ENCODE measurements at regions not wholly inside any gene's neighbourhood (a gene's known extent, or its start where the extent isn't known, plus 50 kb on each side); places are given as distances from the start of the nearest gene placed in this dataset.
"Not testable (repeated sequence)": the region's sequence is repeated elsewhere in the genome, so short reads cannot be mapped to it uniquely, and the experiment has no call there.

DNA sequence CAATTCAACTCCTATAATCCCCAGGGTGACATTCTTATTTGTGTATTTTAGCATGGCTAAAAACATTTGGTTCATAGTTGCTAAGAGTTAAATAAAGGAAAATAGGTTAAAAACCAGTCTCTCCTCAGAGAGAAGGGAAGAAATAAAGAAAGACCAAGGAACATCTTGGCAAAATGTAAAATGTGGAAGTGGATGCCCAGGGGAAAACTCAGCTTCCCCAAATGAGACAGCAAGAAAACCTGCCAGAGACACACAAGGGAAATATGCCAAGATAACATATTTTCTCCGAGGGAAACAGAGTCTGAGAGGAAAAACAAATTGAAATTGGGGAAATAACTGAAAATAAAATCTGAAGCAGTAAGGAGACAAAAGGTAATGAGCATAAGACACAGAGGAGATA is 1569.3 kb downstream of the PCDH18 start:
- DNase-seq (ENCODE audit: low read depth), result no peak

DNA sequence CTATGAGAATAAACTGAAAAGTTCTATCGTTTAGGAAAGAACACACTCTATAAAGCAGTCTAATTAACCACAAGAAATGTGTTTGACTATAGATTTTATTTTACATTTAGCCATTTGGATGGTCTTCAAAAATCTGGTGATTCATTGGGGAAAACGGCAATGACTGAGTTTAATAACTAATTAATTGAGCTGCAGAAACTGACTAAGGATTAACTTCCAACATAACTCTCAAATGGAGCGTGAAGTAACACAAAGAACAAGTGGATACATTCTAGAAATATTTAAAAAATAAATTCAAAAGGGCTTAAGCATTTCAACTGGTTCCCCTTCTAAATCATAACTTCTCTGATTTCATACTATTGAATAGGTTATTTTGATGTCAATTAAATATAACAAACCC is 1582.4 kb downstream of the PCDH18 start:
- no peak for DNase-seq (ENCODE audit: low read depth)

DNA sequence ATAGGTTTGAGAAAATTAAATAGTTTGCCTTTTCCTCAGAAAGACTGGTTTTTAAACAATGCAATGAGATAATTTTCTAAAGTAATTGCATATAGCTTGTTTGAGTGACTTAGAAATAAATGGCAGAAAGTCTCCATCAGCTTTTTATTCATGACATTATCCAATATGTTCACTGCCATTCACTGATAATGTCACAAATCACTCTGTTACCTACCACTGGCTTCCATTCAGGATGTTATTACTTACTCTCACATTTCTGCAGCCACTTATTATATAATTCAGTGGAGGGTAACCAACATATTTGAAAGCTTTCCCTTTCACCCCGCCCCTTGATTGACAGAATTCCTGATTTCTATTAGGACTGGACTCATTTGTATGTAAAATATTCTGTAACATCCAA is 1583.5 kb downstream of the PCDH18 start:
- DNase-seq (ENCODE audit: low read depth), result no peak

DNA sequence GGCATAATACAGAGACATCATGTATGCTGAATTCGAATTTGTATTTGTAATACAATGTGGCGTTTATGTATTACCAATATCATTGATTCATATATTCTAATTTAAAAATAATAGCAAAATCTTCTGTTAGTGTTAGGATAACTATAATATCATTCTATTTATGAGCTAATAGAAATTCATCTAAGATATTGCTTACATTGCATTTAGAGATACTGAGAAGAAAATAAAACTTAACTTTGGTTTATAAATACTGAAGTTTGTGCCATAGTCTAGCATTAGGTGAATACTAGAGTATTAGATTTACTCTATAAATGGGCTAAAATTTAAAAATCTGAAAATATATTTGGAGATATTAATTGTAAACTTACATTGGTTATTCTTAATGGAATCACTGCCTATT is 1590.6 kb downstream of the PCDH18 start:
- DNase-seq (ENCODE audit: low read depth), result no peak

DNA sequence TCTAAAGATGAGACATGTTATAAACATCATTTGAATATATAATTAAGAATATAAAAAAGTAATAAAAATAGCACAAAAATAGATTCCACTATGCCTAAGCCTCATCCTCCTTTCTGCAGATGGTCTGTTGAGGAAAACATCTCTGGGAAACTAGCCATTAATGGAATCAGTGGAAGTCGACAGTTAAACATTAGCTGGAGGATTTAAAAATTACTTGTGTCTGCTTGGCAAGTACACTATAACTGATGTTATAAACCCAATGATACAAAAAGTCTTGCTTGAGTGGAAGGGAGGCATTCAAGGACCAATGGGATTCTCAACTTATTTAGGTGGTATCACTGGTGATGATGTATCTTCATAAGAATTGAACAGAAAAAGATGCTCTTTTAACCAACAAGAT is 1598.3 kb downstream of the PCDH18 start:
- DNase-seq (ENCODE audit: low read depth), result no peak

DNA sequence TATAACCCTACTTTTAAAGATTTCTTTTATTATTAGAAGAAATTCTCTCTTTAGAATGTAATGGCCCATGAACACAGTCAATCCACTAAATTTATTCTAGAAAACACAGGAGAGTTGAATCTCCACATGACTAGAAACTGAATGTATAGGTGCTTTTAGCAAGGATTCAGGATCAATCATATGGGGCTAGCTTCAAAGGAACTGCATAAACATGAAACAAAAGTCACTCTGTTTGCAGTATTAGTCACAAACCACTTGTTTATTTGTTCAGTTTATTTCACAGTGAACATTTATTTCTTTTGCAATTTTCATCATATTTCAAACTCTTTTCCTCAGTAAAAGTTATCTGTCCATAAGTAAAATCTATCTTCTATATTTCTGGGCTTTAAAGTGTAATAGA is 1604.6 kb downstream of the PCDH18 start:
- DNase-seq (ENCODE audit: low read depth), result no peak

DNA sequence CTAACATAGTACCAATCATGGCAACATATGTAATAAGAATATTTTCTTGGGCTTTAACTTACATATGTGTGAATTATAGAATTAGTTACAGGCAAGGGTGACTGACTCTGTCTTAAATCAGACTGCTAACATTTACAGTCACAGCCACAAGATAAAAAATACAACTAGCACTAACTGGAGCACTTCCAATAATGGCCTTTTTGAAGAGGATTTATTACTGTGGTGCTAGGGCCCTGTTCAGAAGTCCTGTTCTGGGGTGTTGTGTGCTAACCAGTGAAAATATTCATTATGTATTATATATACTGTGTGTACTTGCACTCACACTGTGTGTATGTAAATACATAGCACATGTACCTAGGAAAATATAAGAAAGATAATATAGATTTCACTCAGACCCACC is 1611.2 kb downstream of the PCDH18 start:
- DNase-seq (ENCODE audit: low read depth), result no peak

DNA sequence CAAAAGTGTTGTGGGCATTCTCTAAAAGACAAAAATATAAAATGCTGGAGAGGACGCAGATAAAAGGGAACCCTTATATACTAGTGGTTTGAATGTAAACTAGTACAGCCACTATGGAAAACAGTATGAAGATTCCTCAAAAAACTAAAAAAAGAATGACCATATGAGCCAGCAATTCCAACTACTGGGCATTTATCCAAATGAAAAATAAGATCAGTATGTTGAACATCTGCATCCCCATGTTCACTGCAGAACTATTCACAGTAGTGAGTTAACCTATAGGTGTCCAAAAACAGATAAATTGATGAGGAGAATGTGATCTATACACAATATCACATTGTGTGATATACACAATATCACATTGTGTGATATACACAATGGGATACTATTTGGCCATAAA is 1615.3 kb downstream of the PCDH18 start:
- DNase-seq (ENCODE audit: low read depth), result peak; percentile 15

DNA sequence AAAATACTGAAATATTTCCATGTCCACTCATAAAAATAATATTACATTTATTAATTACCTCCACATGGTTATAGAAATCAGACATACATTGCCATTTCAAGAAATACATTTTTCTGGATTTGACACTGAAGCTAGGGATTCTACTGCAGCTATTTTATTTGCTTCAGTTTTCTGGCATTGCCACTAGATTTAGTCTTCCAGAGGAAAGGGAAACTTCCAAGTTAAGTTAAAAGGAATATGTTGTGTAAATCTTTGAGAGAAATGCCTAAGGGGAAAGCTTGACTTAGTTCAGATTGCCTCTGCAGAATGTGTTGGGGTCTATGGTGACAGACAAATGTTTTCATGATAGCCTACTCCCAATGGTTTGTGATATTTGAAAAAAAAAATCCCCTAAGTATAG is 1631.3 kb downstream of the PCDH18 start:
- DNase-seq (ENCODE audit: low read depth), result no peak

DNA sequence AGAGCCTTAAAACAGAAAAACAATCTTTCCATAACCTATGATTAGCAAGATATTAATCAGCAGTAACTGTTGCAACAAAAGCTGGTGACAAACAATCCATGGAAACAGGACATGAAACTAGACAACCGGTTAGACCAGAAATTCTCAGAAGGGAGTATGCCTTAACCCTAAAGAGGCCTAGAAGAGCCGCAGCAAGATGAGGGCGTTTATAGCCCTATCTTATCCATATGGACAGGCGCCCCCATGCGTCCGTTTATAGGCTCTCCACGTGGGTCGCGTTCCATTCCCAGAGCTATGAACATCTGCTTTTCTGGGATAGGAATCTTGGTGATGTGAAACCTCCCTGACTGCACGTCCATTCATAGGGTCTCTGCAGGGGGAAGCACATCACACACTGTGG is 1662.7 kb upstream of the PABPC4L start:
- not testable (repeated sequence) for DNase-seq (ENCODE audit: low read depth)

DNA sequence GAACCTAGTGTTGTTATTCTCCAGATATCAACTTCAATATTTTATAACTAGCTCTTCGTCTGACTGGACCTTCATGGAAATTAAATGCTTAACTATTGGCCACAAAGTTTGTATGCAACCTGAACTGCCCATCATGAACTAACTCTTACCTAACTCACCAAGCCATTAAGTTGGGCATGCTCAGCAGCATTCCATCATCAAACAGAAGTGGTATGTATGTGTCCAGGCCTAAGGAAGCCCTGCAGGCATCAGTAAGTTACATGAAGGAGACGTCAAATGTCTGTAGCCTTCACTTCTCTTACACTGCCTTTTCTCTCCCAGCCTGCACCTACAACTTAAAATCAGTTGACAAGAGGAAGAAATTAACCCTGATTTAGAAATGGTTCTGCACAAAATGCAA is 1639.2 kb upstream of the PABPC4L start:
- DNase-seq (ENCODE audit: low read depth), result no peak

DNA sequence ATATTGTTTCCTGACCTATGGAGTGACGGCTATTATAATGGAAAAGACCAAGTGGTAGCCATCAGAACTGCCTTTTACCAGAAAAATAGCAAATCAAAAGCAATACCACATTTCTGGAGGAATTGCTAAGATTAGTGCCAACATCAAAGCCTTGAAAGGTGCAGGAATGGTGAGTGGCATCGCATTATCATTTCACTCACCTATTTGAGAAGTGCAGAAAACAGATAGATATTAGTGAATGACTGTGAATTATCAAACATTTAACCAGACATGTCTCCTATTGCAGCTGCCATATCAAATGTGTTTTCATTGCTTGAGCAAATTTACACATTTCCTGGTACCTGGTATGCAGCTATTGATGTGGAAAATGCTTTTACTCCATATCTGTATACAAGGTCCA is 1638.1 kb upstream of the PABPC4L start:
- DNase-seq (ENCODE audit: low read depth), result no peak

DNA sequence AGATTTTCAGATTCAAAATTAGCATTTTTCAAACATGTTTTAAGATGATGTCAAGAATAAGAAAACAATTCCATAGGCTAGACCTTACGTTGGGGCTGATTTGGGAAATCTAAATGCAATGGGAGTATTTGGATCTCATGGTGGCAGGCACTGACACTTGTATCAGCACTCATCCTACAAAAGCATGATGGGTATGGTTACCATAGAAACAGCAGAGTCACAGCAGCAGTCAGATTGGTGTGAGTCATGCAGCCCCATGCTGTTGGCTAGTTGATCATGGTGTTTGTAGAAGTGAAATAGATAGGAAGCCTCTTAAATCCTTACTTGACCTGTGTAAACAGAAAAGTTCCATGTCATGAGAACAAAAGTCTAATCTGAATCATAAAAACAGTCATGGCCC is 1637.3 kb upstream of the PABPC4L start:
- peak; percentile 90 for DNase-seq (ENCODE audit: low read depth)

DNA sequence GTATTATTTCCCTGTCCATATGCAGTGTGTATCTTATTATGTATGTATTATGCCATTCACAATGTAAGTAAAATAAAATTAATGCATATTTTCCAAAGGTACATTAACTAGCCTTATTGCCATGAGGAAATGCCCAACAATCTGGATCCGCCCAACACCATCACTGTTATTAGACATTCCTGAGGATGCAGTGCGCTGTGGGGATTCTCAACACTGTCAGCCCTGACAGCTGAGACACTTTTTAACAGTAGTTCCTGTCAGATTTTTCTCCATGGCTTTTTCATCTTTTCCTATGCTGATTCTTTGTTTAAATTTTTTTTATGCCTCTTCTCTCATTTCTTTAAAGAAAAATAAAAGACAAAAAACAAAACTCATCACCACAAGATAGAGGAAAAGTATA is 1632.9 kb upstream of the PABPC4L start:
- no peak for DNase-seq (ENCODE audit: low read depth)

DNA sequence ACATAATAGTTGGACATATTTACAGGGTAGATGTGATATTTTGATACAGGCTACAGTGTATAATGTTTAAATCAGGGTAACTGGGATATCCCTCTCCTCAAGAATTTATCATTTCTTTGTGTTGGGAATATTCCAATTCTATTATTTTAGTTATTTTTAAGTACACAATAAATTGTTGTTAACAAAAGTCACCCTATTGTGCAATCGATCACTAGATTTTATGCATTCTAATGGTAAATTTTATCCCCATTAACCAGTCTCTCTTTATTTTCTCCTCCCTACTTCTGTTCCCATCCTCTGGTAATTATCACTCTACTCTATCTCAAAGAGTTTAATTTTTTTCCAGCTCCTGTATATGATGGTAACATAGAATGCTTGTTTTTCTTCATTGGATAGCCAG is 1631.9 kb upstream of the PABPC4L start:
- no peak for DNase-seq (ENCODE audit: low read depth)

DNA sequence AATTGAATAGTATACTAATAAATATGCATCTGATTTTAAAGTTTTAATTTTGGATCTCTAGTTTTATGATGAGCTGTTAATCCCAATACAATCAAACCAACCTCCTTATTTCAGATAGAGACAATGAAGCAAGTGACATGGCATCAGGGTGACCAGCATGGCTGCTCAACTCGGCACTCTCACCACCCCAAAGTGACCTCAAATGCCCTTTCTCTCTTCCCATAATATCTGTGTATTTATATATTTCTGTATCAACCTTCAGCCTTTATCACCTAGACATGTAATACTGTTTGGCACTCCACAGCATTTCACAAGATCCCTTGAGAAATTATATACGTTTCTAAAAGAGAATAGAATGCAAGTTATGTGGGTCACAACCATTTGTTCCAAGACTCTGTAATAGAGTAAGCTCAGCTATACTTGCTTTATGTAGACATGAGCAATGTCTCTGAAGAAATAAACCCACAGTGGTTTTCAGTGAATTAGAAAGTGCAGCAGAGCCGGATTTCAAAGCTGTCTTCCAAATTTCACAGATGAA is 1623.2 kb upstream of the PABPC4L start:
- no peak for DNase-seq (ENCODE audit: low read depth)

DNA sequence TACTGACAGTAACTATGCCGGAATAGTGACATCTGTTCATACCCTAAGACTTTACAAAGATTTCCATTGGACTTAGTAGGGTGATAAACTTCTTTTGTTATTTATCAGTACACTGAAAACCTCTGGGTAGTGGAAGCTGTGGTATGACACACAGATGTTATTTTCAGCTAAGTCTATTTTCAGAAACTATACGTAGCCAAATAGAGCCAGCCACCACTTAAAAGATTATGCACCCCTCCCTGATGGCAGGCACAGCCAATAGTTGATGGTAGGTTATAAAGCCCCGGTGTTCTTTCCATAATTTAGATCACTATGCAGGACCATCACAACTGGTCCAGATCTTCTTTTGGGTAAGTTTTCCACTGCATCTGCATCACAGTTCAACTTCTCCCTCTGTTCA is 1603.2 kb upstream of the PABPC4L start:
- DNase-seq (ENCODE audit: low read depth), result no peak

DNA sequence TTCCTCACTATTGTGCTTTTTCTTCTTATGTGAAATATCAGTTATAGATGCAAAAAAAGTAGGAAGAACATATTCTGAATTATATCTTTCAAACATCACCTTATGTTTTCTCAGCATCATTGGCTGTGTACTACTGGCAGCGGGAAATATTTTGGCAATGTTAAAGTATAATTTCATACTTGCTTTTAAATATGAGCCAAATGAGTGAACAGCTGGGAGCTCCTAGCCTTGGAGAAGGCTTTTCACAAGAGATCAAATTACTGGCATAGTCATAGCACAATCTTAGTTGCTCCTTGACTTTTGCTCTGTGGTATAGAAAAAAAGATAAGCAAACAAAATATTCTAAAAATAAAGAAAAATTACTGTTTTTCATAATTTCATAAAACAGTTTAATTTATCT is 1575.8 kb upstream of the PABPC4L start:
- no peak for DNase-seq (ENCODE audit: low read depth)

DNA sequence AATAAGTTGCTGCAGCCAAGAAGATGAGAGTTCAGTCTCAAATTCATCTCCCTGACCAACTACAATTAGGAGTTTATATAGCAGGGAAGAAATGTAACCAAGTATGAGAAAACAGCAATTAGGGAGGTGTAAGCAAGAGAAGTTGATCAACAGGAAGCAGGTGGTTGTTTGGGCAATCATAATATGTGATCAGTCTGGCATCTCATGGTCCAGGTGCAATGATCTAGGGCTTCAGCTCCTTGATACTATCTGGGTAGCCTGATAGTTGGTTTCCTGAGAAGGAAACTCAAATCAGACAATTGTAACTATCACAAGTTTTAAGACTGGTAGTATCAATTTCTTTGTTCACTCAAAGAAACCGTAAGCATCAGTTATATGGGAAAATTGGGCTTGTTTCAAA is 1574.3 kb upstream of the PABPC4L start:
- no peak for DNase-seq (ENCODE audit: low read depth)

DNA sequence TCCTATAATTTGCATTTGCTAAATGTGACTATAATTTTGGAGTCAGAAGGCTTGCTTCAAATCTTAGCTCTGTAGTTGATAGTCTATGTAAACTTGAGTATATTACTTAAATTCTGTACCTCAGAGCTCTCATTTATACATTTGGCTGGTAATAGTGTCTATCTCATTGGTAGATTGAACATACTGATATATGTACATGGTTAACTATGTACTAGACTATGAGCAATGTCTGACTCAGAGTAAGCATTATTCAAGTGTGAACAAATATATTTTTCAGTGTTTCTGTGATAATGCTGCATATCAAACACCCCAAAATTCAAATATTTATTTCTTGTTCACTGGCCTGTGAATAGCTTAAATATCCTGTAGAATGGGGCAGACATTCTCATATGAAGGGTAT is 1568.9 kb upstream of the PABPC4L start:
- no peak for DNase-seq (ENCODE audit: low read depth)

DNA sequence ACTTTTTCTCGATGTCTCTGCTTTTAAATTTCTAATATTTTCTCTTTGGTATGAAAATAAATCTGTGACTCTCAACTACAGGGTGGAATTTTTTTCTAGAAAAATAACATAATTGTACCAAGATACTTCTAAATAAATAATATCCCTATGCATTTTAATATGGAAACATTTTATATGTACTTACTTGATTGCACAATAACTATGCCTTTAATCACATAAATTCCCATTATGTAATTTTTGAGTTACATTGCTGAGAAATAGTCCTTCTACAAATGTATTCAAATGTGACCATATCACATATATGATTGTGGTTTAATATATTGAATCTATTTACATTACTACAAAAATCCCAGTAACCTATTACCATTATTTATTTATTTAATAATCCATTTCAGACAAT is 1543.3 kb upstream of the PABPC4L start:
- no peak for DNase-seq (ENCODE audit: low read depth)

DNA sequence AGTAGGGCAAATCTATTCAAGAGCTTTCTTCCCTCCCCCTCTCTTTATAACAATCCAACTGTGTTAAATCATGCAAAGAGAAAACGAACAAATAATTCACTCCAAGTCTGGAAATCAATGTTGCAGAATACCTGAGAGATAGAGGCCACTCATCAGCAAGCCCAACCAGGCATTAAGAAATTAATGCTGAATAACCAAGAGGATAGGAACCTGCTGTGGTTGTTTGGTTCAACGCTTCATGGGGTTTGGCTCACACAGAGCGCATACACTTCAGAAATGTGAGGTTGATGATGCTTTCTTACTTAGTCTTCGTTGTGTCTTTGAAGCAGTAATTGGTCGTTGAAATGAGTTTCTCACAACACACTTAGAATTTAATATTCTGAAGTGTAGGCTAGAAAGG is 1540.0 kb upstream of the PABPC4L start:
- no peak for DNase-seq (ENCODE audit: low read depth)

DNA sequence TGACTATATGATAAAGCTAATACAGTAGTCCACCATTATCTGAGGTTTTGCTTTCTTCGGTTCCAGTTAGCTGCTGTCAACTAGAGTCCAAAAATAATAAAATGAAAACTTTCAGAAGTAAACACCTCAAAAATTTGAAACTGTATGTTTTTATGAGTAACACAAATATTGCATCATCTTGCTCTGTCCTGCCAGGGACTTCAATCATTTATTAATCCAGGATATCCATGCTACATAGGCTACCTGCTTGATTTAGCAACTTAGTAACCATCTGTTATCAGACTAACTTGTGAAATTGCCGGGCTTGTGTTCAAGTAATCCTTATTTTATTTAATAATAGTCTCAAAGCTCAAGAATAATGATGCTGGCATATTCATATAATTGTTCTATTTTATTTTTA is 1537.8 kb upstream of the PABPC4L start:
- no peak for DNase-seq (ENCODE audit: low read depth)

DNA sequence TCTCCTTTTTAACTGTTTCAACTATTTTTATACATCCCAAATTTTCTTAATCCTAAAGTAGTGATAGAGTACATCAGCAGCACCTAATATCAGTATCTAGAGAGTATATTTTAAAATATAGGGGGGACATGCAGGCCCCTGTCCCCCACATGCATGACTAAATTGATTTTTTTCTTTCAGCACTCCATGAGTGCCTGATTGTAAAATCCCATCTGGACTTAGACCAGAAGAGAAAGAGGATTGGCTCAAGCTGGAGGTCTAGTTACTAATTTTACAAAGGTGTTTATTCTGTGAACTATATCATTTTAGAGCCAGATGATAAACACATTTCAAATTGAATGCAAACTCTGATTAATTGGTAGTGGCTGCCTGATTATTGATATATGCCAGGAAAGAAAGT is 1533.9 kb upstream of the PABPC4L start:
- no peak for DNase-seq (ENCODE audit: low read depth)

DNA sequence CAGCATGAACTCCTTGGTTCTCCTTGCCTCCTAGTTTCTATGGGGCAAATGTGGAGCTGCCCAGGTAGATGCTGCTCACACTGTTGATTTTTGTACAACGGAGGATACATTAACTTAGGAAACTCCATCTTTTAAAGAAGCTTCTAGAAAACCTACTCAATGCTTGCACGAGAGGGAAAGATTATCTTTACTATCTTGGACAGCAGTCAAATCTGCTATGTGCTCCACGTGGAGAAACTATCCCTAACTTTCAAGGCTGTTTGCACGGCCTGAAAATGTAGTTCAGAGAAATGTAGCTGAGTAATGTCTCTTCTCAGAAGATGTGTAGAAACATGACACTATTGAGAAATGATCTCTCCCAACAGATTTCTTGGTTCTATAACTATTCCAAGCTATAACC is 1530.9 kb upstream of the PABPC4L start:
- no peak for DNase-seq (ENCODE audit: low read depth)

All from HT1080 (cell line).